Lung microvascular endothelial cell (primary cell): ENCODE measurements at regions not wholly inside any gene's neighbourhood (a gene's known extent, or its start where the extent isn't known, plus 50 kb on each side); places are given as distances from the start of the nearest gene placed in this dataset.
A peak's percentile ranks its signal among the peaks of the same experiment; 100 is the strongest.
"Not testable (repeated sequence)": the region's sequence is repeated elsewhere in the genome, so short reads cannot be mapped to it uniquely, and the experiment has no call there.

Experiments used
- DNase-seq, 2 donors: peaks; one replicate each; pipeline versions ENCODE4 v3.0.0 to v3.0.0-alpha.2; 2010; ENCODE audit warnings: low read depth in 2 of 2

DNA sequence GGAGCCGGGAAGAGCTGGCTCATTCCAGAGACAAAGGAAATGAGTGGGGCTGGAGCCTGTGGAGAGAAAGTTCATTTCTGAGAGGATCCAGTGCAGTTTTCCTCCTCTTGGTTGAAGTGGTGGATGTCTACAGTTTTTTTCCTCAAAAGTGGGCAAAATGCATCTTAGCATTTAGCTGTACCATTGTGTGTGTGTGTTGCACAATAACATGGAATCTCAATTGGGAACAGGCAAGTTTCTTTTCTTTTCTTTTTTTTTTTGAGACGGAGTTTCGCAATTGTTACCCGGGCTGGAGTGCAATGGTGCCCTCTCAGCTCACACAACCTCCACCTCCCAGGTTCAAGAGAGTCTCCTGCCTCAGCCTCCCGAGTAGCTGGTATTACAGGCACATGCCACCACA, 101.5 kb upstream of the UBE2E1 start:
- DNase-seq, result peak in 1 of 2 donors; percentile 48

DNA sequence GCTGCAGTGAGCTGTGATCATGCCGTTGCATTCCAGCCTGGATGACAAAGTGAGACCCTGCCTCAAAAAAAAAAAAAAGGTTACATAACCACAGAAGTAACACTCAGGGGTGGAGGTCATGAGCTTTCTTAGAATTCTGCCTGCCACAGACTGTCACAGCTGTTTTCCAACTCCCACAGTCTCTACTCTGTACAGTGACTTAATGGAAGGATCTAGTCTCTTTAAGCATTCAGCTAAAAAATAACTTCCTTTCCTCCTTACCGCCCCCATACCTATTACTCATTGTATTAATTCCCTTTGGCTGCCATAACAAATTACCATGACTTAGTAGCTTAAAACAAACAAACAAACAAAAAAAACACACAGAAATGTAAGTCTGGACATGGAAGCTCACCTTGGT, 99.6 kb upstream of the UBE2E1 start:
- no peak for DNase-seq

DNA sequence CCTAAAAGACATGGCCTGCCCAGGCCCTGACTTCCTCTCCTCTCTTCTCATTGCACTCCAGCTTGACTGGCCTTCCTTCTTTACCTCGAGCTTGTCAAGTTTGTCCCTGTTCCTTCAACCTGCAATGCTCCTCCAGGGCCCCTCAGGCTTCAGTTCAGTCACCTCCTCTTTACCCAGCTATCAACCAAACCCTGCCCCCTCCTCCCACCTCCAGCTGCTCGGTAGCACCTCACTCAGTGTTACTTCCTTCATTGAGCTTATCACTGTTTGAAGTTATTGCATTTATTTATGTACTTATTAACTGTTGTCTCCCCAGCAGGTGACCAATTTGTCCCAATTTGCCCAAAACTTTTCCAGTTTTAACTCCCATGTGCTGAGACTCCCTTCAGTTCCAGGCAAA, 95.8 kb upstream of the UBE2E1 start:
- no peak for DNase-seq

DNA sequence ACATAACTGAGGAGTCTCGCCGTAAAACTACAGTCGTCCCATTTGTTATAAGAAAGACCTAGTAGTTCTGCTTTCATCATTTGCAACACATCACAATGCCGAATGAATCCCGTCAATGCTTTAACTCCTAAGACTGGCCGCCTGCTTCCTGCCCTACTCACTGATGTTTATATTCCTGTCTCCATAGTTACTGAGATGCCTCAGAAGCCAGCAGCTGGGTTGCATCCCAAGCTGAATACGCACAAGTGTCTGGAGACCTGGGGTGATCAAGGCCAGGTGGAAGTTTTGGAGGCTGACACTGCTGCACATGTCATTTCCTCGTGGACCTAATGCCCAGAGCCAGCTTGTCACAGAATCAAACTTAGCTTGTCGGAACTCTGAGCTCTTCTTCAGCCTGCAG, 95.2 kb upstream of the UBE2E1 start:
- DNase-seq, result peak in 1 of 2 donors; percentile 80

DNA sequence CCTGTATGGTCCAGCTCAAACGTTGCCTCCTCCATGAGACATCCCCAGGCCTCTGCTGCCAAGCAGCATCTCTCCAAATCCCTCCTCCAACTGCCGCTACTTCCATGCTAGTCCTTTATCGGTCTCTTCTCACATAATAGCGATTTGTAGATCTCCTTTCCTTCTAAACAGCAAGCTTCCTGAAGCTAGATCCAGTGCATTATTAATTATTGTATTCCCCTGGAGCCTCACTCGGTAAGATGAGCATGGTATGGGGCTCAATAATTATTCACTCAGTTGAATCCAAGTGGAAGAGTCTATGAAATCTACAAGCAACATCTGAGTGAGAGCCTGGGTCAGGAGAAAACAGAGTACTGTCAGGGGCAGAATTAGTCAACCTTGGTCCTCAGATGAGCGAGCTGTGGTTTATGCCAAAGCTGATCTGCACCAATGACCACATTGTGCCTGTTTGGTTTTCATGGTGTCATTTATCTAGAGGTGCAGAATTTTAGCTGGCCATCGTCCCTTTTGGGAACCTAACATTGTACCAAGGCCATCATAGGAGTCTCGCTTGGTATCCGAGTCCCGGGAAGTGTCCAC, 93.8 kb upstream of the UBE2E1 start:
- peak in 1 of 2 donors; percentile 13 for DNase-seq

DNA sequence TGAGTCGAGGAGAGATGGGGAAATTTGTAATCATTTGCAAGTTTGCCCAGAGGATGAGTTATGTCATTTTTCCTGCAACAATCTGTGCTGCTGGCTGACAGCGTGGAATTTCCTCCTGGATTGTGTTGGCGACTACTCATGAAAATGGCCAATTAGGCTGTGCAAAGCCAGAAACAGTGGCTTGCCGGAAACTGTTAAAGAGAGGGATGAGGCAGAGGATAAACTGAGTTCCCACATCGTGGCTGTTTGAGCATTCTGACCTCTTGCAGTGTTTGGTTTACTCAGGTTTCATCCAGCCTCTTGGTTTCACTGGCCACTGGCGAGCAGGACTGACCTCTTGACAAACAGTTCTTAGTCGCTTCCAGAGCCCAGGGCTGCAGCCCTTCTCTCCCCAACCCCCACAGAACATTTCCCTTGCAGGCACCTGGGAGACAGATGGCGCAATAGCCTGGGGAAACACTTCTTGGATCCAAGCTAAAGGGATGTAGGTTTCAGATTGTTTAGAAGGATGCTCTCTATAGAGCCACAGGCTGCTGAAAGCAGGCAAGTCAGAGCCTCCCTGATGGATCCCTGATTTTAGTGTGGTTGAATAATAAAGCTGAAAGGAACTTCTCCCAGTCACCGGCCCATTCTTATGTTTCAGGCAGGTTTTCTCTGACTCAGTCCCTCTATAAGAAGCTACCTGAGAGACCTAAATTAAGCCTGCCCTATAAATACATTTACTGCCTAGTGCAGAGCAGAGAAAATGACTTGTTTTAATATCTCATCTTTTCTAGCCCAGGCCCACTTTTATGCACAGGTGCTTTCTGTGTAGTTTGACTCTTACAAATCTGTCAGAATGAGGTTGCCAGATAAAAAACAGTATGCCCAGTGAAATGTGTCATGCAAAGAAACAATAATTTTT, 92.8 kb upstream of the UBE2E1 start:
- peak; percentile 92 to 93 for DNase-seq

DNA sequence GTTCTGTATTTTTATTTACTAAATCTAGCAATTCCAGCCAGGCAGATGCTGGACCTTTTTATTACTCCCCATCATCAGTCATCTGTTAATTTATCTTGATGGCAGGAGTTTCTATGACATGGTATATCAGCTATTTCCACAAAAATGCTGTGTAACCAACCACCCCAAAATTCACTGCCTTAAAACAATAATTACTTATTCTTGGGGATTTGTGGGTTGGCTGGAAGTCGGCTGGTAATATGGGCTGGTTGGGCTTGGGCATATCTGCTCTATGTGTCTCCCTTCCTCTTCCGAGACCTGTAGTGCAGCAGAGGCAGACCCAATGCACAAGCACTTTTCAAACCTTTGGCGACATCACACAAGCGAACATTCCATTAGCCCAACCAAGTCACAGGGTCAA, 92.1 kb upstream of the UBE2E1 start:
- DNase-seq, result no peak

DNA sequence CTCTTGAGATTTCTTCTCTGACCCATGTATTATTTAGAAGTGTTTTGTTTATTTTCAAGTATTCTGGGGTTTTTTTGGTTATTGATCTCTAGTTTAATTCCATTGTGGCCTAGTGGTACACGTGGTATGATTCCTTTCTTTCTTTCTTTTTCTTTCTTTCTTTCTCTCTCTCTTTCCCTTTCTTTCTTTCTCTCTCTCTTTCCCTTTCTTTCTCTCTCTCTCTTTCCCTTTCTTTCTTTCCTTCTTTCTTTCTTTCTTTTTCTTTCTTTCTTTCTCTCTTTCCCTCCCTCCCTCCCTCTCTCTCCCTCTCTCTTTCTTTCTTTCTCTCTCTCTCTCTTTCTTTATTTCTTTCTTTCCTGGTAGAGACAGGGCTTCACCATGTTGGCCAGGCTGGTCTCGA, 85.7 kb upstream of the UBE2E1 start:
- DNase-seq, result no peak

DNA sequence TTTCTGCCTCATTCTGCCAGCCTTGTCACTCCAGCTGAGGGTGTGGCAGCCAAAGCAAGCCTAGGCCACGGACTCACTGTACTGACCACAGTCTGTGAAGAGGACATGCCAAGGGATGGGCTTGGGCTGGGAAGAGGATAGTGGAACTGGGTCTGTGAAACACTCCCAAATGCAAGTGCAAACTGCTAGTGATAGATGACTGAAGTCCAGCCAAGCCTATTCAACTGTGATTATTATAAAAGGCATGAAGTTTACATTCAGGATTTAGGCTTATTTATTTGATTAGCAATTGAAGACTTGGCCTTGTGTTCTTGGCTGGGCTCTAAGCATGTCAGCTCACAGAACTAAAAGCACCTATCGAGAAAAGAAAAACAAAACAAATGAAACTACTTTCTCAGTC, 84.9 kb upstream of the UBE2E1 start:
- no peak for DNase-seq

DNA sequence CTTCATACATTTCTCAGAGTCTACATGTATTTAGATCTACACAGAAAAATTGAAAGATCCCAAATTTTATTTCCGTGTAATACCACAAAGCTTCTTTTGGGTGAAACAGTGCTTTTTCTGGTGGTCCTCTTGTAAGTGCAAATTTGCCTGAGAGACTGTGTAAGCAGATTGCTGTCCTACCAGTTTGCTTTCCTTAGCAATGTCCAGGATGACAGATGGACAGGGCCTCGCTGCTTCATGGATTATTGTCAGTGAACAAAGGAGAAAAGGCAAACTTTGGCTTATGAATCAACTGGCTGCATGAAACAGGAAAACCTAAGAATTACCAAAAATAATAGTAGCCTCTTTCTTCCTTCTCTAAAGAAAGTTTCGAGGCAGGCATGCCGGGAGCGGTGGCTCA, 82.6 kb upstream of the UBE2E1 start:
- no peak for DNase-seq

DNA sequence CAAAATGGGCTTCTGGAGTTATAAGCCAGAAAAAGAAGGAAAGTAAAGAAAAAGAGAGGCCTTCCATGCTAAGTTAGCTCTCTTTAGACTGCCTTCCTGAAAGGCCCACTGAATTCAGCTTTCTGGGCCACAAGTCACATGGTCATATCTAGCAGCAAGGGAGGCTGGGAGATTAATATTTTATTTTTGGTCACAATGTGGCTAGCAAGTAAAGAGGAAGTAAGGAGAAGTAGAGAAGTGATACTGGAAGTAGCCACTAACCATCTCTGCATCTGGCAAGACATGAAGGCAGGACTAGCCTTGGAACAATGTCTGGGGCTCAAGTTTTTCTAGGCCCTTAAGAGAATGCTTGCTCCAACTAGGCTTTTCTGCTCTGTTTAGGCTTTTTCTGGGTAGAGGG, 81.8 kb upstream of the UBE2E1 start:
- no peak for DNase-seq

DNA sequence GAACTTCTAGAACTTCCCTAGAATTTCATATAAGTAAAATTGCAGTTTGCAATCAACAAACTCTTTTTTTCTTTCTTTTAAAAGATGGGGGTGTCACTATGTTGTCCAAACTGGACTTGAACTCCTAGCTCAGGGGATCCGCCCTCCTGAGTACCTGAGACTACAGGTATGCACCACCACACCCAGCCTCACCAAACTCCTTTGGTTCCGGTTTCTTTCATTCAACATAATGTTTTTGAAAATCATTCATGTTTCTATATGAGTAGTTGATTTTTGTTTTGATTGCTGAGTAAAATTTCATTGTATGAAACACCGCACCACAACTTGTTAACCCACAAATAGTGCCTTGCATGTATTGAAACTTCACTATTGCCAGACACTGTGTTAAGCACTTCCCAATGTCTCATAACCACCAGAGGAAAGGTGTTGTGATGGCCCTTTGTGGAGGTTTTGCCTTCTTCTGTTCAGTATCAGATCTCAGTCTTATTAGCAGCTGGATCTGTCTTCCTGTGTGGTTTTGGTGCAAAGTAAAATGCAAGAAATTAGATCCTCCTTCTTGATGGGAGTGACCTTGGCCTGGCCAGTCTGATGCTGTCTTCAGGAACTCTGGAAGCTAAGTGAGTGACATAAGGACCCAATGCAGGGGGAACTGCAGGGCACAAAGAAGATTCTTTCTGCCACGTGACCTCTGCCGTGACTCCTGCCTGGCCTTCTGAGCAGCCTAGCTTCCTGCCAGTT, 78.8 kb upstream of the UBE2E1 start:
- DNase-seq, result no peak

DNA sequence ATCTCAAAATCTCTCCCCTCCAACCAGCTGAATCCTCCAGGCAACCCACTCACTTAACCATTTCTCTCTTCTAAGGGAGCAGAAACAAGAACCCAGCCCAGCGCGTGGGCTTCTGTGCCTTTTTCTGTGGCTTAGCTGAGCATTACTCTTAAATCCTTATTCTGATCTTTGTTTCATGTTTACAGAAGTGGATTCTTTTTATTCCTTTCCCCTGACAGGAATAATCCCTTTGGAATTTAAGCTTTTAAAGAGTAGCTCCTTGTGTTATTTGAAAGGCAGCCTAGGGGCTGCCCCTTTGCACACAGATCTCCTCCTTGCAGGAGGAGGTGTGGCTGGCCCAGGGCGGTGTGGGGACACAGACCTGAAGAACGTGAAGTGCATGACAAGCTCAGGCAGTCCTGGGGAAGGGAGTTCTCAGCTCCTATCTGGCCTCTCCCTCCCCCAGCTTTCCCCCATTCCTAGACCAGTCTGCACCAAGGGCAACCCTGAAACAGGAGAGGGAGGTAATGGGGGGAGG, 77.1 kb upstream of the UBE2E1 start:
- DNase-seq, result no peak

DNA sequence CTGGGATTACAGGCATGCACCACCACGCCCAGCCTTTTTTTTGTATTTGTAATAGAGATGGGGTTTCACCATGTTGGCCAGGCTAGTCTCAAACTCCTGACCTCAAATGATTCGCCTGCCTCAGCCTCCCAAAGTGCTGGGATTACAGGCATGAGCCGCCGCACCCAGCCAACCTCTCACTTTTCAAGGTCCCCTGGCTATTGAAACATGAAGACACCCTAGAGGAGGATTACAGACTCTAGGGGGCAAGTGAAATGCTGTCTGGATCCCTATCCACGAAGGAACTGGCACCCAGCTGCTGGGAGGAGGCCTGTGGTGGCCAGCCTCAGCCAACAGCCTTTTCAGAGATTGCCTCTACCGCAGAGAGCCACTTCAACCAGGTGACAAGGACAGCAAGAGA, 76.4 kb upstream of the UBE2E1 start:
- DNase-seq, result not testable (repeated sequence)

DNA sequence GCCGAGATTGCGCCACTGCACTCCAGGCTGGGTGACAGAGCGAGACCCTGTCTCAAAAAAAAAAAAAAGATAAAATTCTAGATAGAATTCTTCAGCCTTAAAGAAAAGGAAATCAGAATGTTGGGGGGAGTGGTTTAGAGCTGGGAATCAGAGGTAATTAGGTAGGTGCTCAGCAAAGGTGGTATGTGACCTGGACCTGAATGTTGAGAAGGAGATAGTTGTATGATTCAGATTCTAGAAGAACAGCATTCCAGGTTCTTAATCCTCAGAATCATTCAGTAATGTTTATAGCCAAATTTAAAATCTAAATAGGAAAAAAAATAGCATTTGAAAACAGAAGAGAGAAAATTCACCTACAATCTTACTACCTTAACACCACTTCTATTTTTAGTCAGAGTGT, 71.3 kb upstream of the UBE2E1 start:
- no peak for DNase-seq

DNA sequence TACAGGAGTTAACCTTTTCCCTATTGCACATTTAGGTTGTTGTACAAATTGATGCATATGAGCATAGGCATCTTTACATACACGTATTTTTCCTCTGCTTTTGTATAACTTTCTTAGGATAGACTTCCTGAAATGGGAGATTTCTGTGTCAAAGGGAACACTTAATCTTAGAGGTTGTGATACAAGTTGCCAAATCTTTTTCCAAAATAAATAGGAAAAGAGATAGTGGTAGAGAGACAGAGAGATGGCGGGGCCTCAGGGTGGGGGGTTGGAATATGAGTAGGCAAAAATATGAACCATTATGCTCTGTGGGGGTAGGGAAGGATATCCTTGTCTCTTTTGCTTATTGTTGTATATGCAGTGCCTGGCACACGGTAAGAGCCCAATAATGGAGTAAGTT, 70.7 kb upstream of the UBE2E1 start:
- DNase-seq, result peak in 1 of 2 donors; percentile 23

DNA sequence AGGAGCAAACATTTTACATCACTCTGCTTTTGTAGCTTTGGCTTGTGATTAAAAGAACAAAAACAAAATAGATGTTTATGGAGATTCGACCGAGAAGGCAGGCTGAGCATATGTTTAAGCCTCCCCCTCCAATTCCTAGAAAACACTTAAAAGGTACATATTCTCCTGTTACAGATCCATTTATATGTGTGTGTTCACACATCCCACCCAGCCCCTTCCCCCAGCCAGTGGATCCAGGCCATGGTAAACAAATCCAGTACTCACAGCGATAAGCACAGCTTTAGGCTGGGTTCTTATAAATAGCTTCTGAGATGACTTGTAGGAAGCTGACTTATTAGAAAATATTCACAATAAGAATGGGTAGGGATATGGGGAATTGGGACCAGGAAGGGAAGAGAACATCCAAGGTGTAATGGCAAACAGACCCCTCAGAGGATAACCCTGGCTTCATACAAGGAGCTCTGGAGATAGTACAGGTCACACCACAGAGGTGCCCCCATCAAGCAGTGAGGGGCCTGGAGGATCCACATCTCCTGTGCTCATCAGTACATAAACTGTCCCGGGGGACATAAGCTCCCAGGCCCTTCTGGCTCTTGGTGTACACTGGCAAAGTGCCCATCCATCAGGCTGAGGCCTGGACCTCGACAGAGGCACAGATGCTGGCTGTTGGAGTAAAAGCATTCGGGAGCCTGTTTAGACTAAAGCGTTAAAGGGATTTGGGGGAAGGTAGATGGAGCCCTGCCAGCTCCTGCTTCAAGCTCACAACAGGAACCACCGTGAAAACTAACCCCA, 70.0 kb upstream of the UBE2E1 start:
- DNase-seq, result peak; percentile 31 to 60

DNA sequence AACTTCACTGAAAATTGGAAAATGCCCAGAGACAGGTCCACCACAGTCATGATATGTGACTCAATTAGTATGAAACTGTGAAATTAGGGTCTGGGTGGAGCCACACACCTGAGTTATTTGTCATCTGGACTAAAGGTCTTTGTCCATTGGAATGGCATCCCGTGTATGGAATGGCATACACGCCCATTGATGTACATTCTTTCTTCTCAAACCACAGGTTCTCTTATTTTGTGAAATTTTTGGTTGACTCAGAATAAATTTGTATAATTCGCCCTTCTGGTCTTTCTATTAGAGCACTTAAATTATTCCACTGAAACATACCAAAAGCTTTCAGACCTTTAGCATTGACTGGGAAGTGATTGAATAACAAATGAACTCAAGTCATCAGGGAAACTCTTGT, 66.8 kb upstream of the UBE2E1 start:
- DNase-seq, result no peak

DNA sequence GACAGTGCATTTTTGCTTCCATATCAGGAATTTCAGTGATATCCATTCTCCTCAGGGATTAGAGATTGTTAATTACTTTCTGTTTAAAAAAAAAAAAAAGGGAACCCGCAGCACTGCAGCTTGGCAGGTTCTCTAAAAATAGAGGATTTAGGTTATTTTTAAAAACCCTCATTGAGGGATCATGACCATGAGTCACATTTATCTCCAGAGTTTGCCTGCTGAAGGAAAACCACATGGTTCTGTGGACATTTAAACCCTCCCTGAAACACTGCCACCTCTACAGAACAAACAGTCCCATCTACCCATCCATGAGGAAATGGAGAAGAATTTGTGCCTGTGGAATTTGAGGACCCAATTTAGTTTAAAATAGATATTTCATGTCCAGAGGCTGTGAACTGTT, 66.2 kb upstream of the UBE2E1 start:
- peak; percentile 49 to 60 for DNase-seq

DNA sequence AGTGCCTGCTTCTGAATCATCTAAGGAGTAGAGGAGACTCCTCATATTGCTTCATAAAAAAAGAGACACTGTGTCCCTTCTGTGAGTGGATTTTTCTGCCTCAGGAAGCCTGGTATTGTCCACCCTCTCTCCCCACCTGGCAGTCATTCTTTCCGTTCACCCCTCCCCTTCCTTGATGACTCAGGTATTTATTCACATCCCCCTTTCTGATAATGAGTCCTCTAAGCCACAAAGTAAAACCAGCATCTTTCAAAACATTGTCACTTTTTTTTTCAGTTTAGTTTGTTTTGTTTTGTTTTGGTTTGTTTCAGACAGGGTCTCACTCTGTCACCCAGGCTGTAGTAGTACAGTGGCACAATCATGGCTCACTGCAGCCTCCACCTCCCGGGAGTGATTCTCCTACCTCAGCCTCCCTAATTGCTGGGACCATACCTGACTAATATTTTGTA, 65.2 kb upstream of the UBE2E1 start:
- DNase-seq, result peak; percentile 85 to 94

DNA sequence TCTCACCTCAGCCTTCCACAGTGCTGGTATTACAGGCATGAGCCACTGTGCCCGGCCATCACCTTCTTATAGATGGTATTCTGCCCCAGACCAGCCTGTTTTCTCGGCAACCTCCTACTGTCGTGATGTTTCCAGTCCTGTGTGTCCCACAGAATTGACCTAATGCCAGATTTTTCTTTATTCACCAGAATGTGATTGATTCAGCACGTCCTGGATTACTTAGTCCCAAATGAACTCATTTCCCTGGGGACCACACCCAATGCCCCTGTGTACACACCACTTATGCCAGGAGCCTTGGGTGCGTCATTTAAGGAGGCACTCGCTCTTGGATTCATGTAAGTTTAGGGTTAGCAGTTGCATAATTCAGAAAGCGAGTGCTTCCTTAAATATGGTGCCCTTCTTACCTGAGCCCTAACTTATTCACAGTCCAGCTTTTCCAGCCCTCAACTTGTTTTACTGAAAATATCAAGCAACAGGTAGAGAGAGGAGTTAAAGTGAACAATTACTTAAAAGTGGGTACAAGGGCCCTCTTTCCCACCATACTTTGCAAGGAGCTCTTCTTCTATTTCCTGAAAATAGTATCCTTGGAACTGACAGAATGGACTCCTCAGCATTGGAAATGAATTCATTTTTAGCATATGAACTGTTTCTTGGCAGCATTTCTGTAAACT, 64.6 kb upstream of the UBE2E1 start:
- DNase-seq, result peak; percentile 49 to 85
